Ovary (tissue), 3 donors: ENCODE measurements at regions not wholly inside any gene's neighbourhood (a gene's known extent, or its start where the extent isn't known, plus 50 kb on each side); places are given as distances from the start of the nearest gene placed in this dataset.
"Not testable (repeated sequence)": the region's sequence is repeated elsewhere in the genome, so short reads cannot be mapped to it uniquely, and the experiment has no call there.

Experiments
- EP300 ChIP-seq: sonication (generic); formaldehyde crosslinking; IDR thresholded peaks from one replicate; pipeline ENCODE4 v1.6.1; 2017; ENCODE audit warnings: antibody characterized with exemption
- POLR2A ChIP-seq: fragments of 450-650 bp; IDR thresholded peaks from one replicate; pipeline ENCODE4 v1.6.1; 2017; ENCODE audit warnings: antibody characterized with exemption, mild to moderate bottlenecking, moderate library complexity
- TF ChIP-seq, protein P1 (sequence below), 3 donors: fragments of 450-650 bp in 2 of 3; fragments of 200-600 bp in 1 of 3; IDR thresholded peaks; one replicate each; pipeline versions ENCODE4 v1.5.1 to v1.8.0; 2016 to 2022; ENCODE audit warnings: antibody characterized with exemption in 3 of 3, mild to moderate bottlenecking in 1 of 3
- donor health status: DM: no; HTN: no; CAD: no.

DNA sequence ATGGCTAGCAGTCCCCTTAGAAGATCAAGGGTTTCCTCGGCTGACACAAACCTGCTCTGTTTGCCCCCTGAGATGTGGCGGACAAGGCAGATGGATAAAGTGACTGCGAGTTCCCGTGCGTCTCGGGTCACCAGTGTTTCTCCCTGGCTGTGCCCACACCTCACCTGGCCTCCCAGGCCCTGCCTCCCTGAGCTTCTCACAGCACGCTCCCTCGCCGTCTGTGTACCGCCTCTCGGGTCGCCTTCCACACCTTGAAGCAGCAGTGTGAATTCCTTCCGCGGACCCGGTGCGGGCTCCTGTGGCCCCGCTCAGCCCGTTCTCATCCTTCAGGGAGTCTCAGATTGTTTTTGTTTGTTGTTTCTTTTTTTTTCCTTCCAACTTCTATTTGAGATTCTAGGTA is 172.0 kb upstream of the FOXD4L5 start:
- not testable (repeated sequence) for TF ChIP-seq POLR2A, EP300
- TF ChIP-seq, protein P1, sequence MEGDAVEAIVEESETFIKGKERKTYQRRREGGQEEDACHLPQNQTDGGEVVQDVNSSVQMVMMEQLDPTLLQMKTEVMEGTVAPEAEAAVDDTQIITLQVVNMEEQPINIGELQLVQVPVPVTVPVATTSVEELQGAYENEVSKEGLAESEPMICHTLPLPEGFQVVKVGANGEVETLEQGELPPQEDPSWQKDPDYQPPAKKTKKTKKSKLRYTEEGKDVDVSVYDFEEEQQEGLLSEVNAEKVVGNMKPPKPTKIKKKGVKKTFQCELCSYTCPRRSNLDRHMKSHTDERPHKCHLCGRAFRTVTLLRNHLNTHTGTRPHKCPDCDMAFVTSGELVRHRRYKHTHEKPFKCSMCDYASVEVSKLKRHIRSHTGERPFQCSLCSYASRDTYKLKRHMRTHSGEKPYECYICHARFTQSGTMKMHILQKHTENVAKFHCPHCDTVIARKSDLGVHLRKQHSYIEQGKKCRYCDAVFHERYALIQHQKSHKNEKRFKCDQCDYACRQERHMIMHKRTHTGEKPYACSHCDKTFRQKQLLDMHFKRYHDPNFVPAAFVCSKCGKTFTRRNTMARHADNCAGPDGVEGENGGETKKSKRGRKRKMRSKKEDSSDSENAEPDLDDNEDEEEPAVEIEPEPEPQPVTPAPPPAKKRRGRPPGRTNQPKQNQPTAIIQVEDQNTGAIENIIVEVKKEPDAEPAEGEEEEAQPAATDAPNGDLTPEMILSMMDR (IDR thresholded peaks at IDR 0.05), result not testable (repeated sequence)
